ENCODE measurements at regions not wholly inside any gene's neighbourhood (a gene's known extent, or its start where the extent isn't known, plus 50 kb on each side); places are given as distances from the start of the nearest gene placed in this dataset.

DNA sequence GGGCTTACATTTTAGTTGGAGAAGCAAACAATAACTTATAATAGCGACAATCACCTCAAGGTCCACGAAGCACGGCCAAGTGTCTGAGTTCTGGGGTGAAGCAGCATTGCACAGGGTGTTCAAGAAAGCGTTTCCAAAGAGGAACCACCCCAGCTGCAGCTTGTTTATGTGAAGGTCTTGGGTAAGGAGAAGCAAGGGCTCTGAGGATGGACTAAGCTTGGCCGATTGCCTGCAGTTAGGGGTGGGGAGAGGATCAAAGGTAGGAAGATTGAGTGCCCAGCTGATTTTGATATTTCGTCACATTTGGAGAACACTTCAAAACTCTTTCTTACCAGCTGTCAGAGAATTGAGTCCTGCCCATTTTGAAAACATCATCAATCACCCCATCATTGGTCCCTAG, 321.6 kb upstream of the DNAJC19 start:
- H3K9me3 ChIP-seq (ENCODE audit: control insufficient read depth in 4 of 4, insufficient read depth in 3 of 4, low read length in 3 of 4): peaks cover 0 to 1% (median 0%) of the 10 kb centered on the region in 4 donors
- H3K27me3 ChIP-seq (ENCODE audit: control insufficient read depth in 3 of 3, insufficient read depth in 3 of 3, low read length in 2 of 3): no peaks in the 10 kb centered on the region
- no peaks in the 10 kb centered on the region for H3K36me3 ChIP-seq (ENCODE audit: control insufficient read depth in 4 of 4, insufficient read depth in 4 of 4, low read length in 4 of 4)
- no peak overlapping the region for H3K27ac ChIP-seq (ENCODE audit: low read depth in 1 of 2, low read length in 1 of 2)
- H3K9ac ChIP-seq (ENCODE audit: insufficient read depth in 1 of 2, low read length in 2 of 2): no peak overlapping the region
- H3K4me1 ChIP-seq (ENCODE audit: control insufficient read depth in 5 of 5, insufficient read depth in 5 of 5, low read length in 5 of 5): no peaks in the 10 kb centered on the region
- ATAC-seq (ENCODE audit: insufficient read depth, low FRiP score): no peak
- 35 to 41% methylated on average over 6 of the region's 6 CpGs for WGBS, 2 donors
- TF ChIP-seq, protein P1, sequence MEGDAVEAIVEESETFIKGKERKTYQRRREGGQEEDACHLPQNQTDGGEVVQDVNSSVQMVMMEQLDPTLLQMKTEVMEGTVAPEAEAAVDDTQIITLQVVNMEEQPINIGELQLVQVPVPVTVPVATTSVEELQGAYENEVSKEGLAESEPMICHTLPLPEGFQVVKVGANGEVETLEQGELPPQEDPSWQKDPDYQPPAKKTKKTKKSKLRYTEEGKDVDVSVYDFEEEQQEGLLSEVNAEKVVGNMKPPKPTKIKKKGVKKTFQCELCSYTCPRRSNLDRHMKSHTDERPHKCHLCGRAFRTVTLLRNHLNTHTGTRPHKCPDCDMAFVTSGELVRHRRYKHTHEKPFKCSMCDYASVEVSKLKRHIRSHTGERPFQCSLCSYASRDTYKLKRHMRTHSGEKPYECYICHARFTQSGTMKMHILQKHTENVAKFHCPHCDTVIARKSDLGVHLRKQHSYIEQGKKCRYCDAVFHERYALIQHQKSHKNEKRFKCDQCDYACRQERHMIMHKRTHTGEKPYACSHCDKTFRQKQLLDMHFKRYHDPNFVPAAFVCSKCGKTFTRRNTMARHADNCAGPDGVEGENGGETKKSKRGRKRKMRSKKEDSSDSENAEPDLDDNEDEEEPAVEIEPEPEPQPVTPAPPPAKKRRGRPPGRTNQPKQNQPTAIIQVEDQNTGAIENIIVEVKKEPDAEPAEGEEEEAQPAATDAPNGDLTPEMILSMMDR (IDR thresholded peaks at IDR 0.05; ENCODE audit: control extremely low read depth, extremely low read depth): no peak
- DNase-seq: no peak
- no peak overlapping the region for H3K4me3 ChIP-seq

DNA sequence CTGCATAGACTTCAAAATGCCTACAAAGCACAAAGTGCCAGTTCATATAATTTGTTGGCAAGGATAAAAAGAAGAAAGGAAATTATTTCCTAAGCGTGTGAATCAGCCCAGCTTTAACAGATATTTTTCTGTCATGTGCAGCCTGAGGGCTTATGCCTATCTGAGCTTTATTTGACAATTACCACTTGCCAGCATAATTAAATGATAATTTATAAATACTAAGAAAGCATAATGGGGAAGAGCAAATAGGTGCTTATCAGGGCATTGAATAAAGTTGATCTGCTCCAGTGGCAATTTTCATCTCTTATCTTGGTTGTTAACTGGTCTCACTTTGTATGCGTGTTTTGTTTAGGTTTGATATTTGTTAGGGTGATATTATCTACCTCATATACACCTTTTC, 313.4 kb upstream of the DNAJC19 start:
- ATAC-seq (ENCODE audit: insufficient read depth, low FRiP score) (no peak), DNase-seq (no peak)
- Histone ChIP-seq H3K9ac (ENCODE audit: insufficient read depth in 1 of 2, low read length in 2 of 2) (no peak overlapping the region), H3K9me3 (ENCODE audit: control insufficient read depth in 4 of 4, insufficient read depth in 3 of 4, low read length in 3 of 4) (no peaks in the 10 kb centered on the region), H3K27me3 (ENCODE audit: control insufficient read depth in 3 of 3, insufficient read depth in 3 of 3, low read length in 2 of 3) (peaks cover 0 to 4% (median 0%) of the 10 kb centered on the region in 3 donors), H3K4me3 (no peak overlapping the region), H3K4me1 (ENCODE audit: control insufficient read depth in 5 of 5, insufficient read depth in 5 of 5, low read length in 5 of 5) (no peaks in the 10 kb centered on the region), H3K27ac (ENCODE audit: low read depth in 1 of 2, low read length in 1 of 2) (no peak overlapping the region), H3K36me3 (ENCODE audit: control insufficient read depth in 4 of 4, insufficient read depth in 4 of 4, low read length in 4 of 4) (no peaks in the 10 kb centered on the region)
- 82 to 89% methylated on average over 2 of the region's 2 CpGs for WGBS, 2 donors
- TF ChIP-seq, protein P1 (IDR thresholded peaks at IDR 0.05; ENCODE audit: control extremely low read depth, extremely low read depth): no peak

DNA sequence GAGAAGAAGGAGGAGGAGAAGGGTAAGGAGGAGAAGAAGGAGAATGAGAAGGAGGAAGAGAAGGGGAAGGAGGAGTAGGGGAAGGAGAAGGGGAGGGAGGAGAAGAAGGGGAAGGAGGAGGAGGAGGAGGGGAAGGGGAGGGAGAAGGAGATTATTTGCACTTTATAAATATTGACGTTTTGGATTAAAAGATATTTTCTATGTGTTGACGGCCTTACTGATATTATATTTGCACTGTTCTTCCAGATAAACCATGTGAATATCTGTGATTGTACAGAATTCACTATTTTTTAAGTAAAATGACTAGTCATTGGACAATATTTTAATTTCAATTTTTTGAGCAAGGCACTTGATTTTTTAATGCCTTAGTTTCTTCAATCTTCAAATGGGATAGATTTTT, 310.5 kb upstream of the DNAJC19 start:
- no peak for ATAC-seq (ENCODE audit: insufficient read depth, low FRiP score)
- no peak overlapping the region for H3K4me3 ChIP-seq
- no peak overlapping the region for H3K9ac ChIP-seq (ENCODE audit: insufficient read depth in 1 of 2, low read length in 2 of 2)
- 64 to 67% methylated on average over 2 of the region's 2 CpGs for WGBS, 2 donors
- no peak for DNase-seq
- H3K27me3 ChIP-seq (ENCODE audit: control insufficient read depth in 3 of 3, insufficient read depth in 3 of 3, low read length in 2 of 3): peaks cover 0 to 4% (median 0%) of the 10 kb centered on the region in 3 donors
- no peaks in the 10 kb centered on the region for H3K36me3 ChIP-seq (ENCODE audit: control insufficient read depth in 4 of 4, insufficient read depth in 4 of 4, low read length in 4 of 4)
- H3K9me3 ChIP-seq (ENCODE audit: control insufficient read depth in 4 of 4, insufficient read depth in 3 of 4, low read length in 3 of 4): no peaks in the 10 kb centered on the region
- TF ChIP-seq, protein P1 (IDR thresholded peaks at IDR 0.05; ENCODE audit: control extremely low read depth, extremely low read depth): no peak
- H3K4me1 ChIP-seq (ENCODE audit: control insufficient read depth in 5 of 5, insufficient read depth in 5 of 5, low read length in 5 of 5): no peaks in the 10 kb centered on the region
- H3K27ac ChIP-seq (ENCODE audit: low read depth in 1 of 2, low read length in 1 of 2): no peak overlapping the region

DNA sequence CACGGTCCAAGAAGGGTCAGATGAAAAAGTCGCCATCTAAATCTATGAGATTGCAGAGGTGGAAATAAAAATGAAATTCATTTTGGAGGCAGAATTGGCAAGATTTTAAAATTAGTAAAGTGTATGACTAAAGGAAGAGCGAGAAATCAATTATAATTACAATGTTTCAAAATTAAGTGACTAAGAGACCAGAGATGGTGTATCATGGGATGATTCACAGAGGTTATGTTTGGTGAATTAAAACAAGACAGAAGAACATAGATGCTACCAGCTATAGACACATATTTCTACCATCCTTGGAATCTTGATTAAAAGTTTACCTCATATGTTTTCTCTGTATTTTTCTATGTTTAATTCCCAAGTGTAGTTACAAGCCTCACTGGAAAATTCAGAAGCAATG, 308.9 kb upstream of the DNAJC19 start:
- Histone ChIP-seq H3K4me1 (ENCODE audit: control insufficient read depth in 5 of 5, insufficient read depth in 5 of 5, low read length in 5 of 5) (no peaks in the 10 kb centered on the region), H3K9me3 (ENCODE audit: control insufficient read depth in 4 of 4, insufficient read depth in 3 of 4, low read length in 3 of 4) (no peaks in the 10 kb centered on the region), H3K36me3 (ENCODE audit: control insufficient read depth in 4 of 4, insufficient read depth in 4 of 4, low read length in 4 of 4) (no peaks in the 10 kb centered on the region), H3K4me3 (no peak overlapping the region), H3K27me3 (ENCODE audit: control insufficient read depth in 3 of 3, insufficient read depth in 3 of 3, low read length in 2 of 3) (peaks cover 0 to 4% (median 0%) of the 10 kb centered on the region in 3 donors), H3K9ac (ENCODE audit: insufficient read depth in 1 of 2, low read length in 2 of 2) (no peak overlapping the region), H3K27ac (ENCODE audit: low read depth in 1 of 2, low read length in 1 of 2) (no peak overlapping the region)
- TF ChIP-seq, protein P1 (IDR thresholded peaks at IDR 0.05; ENCODE audit: control extremely low read depth, extremely low read depth): no peak
- DNase-seq (no peak), ATAC-seq (ENCODE audit: insufficient read depth, low FRiP score) (no peak)
- 88 to 91% methylated on average over 3 of the region's 3 CpGs for WGBS, 2 donors

Measured in lung (tissue), 11 donors.